ENCODE measurements at regions not wholly inside any gene's neighbourhood (a gene's known extent, or its start where the extent isn't known, plus 50 kb on each side); places are given as distances from the start of the nearest gene placed in this dataset.

- TF ChIP-seq CTCF (IDR thresholded peaks at IDR 0.05) (no peak), ZFX (IDR thresholded peaks at IDR 0.05; ENCODE audit: borderline replicate concordance) (no peak)
These were observed 398.9 kb downstream of the RPS24 start for GRCh38 chr10:78432583-78432982.

Data from 22Rv1 (cell line).